Hematopoietic multipotent progenitor cell treated with erythropoietin and hydrocortisone succinate and interleukin-3 and kit ligand, for 8 days (in vitro differentiated cells): ENCODE measurements at regions not wholly inside any gene's neighbourhood (a gene's known extent, or its start where the extent isn't known, plus 50 kb on each side); places are given as distances from the start of the nearest gene placed in this dataset.
"Not testable (repeated sequence)": the region's sequence is repeated elsewhere in the genome, so short reads cannot be mapped to it uniquely, and the experiment has no call there.

ENCODE experiments used
- DNase-seq: peaks from one replicate; pipeline ENCODE4 v3.0.0-alpha.2; 2015

DNA sequence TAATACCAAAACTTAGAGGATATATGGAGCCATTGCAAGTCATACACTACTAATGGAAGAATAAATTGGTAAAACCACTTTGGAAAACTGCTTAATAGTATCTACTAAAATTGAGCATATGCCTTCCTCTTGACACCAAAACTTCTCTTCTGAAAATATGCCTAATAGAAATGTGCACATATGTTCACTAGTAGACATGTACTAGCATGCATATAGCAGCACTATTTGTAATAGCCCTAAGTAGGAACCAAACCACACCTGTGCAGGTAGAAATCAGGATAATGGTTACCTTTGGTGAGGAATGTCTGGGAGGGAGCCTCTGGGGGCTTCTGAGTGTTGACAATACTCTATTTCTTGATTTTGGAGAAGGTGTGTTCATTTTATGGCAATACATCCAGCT, 424.8 kb upstream of the BTBD3 start:
- DNase-seq = no peak

DNA sequence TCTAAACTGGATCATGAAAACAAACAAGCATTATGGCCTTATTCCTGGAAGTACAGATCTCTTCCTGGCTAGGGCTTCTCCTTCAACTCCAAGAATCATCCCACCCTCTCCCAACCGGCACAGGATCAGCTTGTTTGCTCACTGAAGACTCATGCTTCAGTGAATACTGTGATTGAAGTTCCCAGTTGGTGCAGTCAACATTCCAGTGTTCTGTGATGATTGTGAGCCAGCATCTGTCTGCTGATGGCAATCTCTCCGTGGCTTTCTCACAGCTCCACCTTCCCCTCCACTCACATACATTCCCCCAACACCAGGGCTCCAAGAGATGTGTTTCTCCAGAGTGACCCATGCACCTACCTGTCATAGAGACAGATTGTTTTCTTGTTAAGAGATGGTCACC, 421.3 kb upstream of the BTBD3 start:
- DNase-seq = no peak

DNA sequence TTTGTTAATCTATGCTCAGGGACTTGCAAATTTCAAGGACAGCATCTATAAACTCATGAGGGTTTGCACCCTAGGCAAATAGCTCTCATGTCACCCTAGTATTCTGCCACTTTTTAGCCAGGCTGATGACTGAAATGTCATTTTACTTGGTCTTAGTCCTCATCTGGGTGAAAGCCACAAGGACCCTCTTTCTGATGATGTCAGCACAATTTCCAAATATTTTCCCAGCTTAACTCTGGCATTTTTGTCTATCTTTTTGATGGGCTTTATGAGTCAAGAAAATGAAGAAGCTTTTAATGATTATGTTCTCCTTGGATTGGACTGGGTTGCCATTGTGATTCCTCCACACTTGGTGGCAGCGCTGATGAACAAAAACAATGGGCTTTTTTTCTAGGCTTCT, 420.1 kb upstream of the BTBD3 start:
- no peak for DNase-seq

DNA sequence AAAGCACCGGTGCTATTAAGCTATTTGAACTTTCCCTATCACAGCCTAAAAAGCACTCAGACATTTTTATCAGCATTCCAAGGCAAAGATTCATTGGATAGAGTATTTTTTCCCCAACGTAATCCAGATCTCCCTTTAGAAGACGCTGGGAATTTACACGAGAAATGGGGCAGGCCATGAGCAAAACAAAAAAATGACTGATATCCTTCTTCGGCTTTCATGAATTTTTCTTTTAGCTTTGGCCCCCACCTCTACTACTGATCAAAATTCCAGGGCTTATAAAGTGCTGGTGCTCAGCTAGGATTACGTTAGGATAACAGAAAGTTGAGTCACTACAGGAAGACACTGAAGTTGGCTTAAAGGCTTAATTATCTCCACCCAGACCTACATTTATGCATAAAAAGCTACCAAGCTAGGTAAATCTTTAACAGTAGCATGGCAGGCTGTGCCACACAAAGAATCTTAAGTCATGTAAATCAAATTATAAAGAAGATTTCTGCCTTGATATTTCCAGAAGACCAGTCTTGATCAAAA, 418.5 kb upstream of the BTBD3 start:
- no peak for DNase-seq

DNA sequence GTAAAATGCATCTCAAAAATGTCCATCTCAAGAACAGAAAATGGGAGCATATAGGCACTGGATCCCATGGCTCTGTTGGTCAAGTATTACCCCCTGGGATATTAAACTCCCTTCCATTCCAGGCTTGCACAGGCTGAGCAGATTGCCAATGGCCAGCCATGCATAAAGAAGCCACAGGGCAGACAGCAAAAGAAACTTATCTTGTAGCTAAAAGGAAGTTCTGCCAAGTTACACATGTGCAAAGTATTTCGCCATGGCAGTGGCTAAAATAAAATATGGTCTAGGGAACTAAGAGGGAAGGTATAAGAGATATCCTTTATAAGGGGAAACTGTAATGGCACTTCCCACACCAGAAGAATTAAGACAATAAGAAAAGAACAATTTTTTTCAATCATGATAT, 415.6 kb upstream of the BTBD3 start:
- no peak for DNase-seq

DNA sequence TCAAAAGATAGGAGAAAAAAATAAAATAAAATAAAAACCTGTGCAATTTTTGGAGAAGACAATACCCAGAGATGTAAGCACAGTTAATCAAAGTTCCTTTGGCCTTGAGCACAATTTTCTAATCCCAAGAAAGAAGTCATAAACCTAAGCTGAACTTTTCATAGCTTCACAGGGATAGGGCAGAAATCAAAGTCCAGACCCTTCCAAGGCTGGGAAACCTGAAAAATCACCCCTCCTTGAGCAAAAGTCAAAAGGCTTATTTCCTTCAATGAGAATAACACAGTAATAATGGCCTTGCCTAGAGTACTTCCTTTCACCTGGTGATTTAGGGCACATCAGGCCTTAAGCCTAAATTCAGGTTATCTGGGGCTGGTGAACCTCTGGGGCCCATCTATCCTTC, 415.0 kb upstream of the BTBD3 start:
- DNase-seq = no peak

DNA sequence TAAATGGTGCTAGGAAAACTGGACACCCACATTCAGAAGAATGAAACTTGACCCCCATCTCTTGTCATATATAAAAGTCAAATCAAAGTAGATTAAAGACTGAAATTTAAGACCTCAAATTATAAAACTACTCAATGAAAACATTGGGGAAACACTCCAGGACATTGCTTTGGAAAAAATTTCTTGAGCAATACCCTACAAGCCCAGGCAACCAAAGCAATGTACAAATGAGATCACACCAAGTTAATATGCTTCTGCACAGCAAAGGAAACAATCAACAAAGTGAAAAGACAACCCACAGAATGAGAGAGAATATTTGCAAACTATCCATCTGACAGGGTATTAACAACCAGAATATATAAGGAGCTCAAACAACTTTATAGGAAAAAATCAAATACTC, 407.9 kb upstream of the BTBD3 start:
- no peak for DNase-seq

DNA sequence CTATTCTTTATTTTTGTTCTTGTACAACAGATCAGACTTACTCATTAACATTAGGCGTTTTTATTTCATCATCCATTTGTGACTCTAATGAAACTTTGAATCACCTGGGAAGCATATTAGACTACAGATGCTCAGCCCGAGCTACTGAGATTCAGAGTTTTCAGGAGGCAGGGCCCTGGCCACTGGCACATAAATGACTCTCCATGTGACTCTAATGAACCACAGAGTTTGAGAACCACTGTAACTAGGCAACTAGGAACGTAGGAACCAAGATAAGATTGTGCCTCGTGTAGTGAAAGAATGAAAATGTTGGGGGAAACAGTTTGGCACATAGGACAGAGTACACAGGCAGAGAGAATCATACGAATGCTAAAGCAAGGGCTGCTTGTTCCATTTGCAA, 405.9 kb upstream of the BTBD3 start:
- no peak for DNase-seq

DNA sequence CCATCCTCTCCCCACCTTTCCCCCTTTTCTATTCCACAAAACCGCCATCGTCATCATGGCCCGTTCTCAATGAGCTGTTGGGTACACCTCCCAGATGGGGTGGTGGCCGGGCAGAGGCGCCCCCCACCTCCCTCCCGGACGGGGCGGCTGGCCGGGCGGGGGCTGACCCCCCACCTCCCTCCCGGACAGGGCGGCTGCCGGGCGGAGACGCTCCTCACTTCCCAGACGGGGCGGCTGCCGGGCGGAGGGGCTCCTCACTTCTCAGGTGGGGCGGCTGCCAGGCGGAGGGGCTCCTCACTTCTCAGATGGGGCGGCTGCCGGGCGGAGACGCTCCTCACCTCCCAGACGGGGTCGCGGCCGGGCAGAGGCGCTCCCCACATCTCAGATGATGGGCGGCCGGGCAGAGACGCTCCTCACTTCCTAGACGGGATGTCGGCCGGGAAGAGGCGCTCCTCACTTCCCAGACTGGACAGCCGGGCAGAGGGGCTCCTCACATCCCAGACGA, 404.4 kb upstream of the BTBD3 start:
- not testable (repeated sequence) for DNase-seq

DNA sequence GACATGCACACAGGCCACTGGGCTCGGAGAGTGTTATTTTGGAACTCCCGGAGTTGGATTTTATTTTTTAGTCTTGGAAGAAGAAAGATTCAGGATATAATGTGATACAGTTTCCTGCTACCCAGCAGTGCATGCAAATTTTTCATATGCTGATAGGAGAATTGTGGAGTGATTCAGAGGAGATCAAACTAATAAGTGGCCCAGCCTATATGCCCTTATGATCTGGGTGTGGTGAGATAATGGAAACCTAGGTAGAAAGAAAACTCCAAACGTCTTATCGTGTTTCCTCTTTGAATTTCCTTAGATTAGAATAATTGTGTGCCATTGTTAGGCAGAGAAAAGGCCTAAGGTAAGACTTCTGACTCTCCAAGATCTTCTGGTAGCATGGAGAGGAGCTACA, 401.2 kb upstream of the BTBD3 start:
- DNase-seq = no peak

DNA sequence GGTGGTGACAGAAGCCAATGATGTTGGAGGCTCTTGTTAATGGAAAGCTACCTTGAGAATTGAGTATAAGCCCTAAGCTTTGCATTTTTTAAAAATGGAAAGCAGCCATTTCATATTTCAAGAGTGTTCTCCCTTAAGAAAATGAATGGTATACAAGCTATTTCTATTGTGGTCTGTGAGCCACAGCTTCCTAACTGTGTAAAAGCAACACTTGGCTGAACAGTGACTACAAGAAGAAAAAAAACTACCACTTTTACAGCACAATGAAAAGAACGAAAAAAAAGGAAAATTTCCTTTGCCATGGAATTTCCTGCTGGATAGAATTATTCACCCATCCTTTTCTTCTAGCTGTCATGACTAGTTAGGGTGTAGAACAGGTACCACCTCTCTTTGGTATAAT, 397.1 kb upstream of the BTBD3 start:
- no peak for DNase-seq

DNA sequence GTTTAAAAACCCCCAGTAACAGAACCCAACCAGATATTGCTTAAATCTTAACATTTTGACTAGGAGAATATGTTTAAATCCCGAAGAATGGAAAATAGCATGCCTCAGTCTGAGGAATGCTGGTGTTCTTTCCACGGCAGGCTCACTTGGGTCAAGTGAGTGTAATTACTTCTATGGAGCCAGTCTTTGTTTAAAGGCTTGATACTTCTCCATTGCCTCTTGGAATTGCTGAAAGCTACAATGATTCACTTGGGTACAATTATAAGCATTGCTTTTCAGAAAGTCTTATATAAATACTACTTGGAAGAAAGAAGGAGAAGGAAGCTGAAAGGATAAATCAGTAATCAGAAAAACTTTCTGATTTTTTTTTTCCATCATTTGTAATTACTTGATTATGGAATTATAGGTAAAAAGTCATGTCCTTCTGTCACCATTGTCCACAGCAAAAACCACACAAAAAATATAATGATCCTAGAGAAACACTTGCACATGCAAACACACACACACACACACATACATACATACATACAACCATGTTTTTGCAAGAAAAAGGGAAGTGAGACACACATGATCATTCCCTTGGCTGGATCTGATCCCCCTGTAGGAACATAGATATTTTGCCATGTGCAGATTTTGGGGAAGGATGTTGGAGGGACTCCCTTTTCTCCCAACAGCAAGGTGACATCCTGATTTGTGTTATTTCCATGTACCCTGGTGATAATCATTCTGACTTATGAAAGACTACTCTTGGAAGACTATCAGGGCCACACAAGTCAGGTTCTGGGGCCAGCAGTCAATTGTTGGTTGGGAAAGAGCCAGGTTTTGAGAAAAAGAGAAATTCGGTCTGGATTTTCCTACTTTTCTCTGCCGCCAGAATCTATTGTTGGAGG, 396.0 kb upstream of the BTBD3 start:
- no peak for DNase-seq

DNA sequence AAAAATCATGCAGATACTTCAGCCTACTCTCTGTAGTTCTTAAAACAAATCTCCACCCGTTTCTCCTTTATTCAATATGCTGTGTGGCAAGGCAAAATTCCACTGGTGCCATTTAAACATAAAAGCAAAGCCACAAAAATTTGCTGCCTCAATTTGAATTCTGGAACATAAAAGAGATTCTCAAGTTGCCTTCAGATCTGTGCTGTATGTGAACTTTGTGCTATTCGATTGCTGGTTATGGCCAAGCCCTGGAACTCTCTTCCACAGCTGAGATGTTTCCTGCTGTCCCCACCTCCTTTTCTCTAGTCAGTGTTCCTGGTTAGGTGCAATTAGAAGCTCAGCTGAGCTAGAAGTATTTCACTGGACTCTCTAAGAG, 395.3 kb upstream of the BTBD3 start:
- DNase-seq = no peak

DNA sequence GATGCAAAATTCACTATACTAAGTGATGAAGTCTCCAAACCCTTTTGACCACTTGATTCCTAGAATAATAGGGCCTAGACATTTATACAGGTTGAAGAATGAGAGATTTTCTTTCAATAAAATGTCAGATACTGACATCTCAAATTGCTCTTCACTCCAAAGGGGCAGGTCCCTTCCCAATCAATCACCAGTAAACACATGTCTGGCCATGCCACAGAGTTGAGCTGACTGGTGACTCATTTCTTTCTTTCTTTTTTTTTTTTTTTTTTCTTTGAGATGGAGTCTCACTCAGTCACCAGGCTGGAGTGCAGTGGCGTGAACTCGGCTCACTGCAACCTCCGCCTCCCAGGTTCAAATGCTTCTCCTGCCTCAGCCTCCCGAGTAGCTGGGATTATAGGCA, 388.6 kb upstream of the BTBD3 start:
- DNase-seq = no peak

DNA sequence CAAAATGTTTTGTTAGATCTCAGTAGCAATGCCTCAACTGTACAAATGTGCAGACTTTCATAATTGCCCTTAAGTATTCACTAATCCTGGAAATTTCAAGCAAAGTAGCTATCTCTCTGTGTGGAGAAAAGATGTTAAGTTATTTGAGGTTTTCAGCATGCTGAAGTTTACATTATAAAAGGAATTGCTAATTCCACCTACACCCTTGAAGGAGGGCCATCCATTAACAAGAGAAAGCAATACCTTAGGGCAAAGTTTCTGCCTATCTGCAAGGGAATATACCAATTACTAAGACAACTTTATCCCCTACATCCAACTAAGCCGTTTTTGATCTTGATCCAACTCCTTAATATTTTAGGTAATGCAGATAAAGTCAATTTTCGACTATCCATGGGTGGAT, 380.7 kb upstream of the BTBD3 start:
- DNase-seq = no peak

DNA sequence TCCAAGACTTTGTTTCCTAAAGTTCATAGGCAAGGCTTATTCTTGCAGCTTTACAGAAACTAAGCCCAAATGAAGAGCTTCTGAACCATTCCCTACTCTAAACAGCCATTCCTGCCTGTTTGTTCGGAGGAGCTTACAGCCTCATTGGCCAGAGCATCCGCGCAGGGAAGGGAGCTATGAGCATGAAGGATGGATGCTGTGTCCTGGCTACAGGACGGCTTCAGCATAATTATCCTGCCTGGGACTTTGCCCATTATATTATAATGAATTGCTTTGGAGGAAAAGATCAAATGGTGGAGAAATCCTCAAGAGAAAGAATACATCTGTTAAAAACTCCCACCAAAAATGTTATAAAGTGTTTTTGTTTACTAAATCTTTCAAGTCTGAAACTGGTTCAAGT, 378.2 kb upstream of the BTBD3 start:
- no peak for DNase-seq

DNA sequence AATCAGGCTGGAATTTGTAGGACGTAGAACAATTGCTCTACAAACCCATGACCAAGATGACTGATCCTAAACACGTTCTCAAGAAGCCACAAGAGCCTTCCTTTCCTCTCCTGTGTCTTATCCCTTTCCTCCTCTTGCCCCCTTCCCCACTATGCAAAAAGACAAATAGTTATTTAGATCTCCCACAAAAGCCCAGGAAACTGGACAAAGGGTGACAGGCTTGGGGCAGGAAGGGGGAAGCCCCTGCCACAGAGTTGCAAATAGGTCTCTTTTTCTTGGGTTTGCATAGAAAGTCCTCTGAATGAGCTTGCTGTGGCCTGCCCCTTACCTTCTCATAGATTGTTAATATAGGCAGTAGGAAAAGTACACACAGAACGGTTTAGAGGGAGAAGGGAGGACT, 377.1 kb upstream of the BTBD3 start:
- DNase-seq = no peak

DNA sequence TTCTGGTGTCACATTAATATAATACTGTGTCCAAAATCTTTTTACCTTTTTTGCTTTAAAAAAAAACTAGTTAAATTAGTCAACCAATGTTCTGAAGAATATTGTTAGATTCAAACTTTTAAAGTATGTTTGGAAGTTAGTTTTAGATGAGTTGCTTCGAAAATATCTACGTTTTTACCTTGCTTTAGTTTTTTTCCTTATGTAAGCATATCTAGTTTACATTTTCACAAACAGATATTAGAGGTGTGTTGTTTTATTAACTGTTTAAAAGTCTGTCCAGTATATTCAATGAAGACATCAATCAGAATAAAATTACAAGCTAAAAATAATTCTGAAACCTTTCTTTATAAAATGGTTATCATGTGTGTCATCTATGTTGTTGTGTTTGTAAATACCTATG, 375.0 kb upstream of the BTBD3 start:
- no peak for DNase-seq

DNA sequence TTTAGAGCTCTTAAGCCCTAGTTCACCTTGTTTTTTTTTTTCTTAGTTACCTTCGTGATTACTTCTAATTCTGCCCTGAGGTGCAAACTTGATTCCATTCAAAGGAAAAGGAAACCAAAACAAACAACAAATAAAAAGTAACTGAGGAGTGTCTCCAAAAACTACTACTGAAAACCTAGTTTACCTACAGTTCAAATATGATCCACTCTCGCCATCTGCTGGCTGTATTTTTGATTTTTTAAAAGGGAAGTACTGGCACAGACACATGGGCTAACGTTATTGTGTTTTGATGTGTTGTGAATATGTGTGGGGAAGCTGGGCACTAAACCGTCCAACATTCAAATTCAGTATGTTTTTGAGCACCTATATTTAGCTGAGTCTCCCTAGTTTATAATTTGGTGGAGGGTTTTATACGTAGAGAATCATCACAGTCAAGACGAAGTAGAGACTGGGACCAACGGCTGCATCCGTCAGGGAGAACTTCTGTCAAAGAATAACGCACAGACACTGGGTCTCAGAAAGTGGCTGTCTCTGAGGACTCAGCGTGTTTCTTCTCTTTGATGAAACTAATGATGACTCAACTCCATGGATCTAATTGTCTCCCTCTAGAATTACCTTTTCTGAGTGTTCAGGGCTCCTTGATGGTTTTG, 373.5 kb upstream of the BTBD3 start:
- DNase-seq = peak; percentile 80

DNA sequence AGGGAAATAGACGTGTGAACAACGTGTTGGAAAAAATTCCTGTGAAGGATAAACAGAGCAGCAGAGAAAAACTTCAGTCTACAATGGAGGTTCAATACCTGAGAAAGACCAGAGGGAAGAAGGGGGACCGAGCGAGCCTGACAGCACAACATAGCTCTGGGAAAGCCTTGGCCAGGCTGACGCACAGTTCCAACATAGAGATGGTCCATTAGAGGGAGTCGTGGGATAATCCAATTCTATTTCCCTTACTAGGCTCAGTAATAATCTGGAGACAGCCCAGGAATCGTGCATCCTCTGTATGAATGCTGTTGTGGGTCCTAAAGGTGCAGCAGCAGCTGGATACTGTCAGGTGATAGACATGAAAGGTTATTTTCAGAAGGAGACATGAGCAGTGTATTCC, 370.8 kb upstream of the BTBD3 start:
- no peak for DNase-seq

DNA sequence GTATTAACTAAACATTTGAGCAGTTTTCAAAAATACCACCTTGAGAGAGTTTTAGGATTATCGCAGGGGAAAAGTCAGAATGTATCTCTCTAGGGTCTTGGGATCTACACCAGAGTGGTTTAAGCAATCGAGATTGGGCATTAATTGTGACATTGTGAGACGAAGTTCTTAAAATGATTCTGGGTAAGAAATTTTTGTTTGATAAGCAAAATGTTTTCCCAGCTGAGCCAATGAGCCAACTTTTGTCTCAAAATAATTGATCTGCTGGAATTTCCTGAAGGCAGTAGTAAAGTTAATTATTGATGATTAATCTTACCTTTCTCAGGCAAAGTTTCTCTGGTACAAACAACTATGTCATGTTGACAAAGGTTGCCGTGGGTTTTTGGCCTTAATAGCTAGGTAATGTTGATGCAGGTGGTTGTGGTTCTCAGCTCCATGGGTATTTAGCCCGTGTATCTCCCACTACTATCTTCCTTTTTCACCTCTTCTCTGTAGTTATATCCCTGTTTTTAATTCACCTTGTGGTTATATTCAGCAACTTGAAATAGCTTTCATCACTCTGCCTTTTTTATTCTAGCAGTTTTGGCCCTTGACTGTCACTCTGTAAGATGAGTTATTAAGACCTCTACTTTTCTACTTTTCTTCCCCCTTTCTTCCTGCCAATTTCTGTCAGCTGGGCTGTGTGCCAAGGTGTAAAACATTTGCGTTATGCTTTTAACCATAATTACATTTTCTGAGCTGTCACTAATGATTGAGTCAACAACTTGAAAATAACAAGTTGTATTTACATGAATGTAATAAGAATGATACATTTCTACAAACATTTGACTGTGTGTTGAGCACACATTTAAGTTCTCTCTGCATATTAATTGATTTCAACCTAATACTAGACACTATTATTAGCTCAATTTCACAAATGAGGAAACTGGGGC, 368.3 kb upstream of the BTBD3 start:
- no peak for DNase-seq

DNA sequence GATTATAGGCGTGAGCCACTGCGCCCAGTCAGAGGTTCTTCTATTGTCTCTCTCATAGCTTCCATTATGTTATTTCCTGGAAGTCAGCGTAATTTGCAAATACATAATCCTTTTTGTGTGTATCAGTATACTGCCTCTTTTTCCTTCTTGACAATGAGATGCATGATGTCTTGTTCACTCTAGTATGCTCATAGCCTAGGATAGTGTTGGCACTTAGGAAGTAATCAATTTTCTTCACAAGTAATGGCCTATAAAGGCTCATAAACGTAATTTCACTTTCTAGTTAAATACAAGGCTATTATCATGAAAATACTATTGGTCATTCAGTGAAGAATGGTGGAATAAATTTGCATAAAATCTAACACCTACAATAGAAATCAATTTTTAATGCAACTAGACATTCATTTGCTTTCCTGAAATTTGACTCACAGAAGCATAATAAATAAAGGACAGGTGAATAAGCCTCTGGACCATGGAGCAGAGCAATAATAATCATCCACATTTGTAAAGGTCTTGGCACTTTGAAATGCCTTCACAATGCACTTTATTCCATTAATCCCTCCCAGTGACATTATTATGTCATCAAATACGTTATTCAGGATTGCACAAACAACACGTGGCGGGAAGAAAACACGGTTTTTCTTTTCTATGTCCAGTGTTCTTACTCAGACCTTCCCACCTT, 366.9 kb upstream of the BTBD3 start:
- DNase-seq = no peak

DNA sequence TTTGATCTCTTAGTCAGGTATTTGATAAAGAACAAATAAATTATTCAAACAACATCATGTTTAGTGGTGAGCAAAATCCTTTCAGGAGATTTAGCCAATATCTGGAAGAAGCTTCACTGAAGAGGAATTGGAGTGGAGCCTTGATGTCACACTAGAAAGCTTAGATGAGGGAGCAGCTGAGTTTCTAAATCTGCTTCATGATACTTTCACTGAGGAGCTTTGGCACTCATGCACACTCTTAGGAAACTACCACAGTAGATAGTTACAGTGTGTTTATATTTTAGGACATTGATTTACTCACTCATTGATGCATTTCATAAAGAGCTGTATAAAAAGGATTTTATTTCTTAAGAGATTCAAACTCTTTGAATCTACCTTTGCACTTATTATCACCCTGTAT, 366.2 kb upstream of the BTBD3 start:
- DNase-seq = no peak
